EH (cell line): ENCODE measurements at regions not wholly inside any gene's neighbourhood (a gene's known extent, or its start where the extent isn't known, plus 50 kb on each side); places are given as distances from the start of the nearest gene placed in this dataset.
"Not testable (repeated sequence)": the region's sequence is repeated elsewhere in the genome, so short reads cannot be mapped to it uniquely, and the experiment has no call there.

ENCODE experiments used
- DNase-seq: peaks from one replicate; pipeline ENCODE4 v3.0.0-alpha.2; 2015; ENCODE audit warnings: low read depth

DNA sequence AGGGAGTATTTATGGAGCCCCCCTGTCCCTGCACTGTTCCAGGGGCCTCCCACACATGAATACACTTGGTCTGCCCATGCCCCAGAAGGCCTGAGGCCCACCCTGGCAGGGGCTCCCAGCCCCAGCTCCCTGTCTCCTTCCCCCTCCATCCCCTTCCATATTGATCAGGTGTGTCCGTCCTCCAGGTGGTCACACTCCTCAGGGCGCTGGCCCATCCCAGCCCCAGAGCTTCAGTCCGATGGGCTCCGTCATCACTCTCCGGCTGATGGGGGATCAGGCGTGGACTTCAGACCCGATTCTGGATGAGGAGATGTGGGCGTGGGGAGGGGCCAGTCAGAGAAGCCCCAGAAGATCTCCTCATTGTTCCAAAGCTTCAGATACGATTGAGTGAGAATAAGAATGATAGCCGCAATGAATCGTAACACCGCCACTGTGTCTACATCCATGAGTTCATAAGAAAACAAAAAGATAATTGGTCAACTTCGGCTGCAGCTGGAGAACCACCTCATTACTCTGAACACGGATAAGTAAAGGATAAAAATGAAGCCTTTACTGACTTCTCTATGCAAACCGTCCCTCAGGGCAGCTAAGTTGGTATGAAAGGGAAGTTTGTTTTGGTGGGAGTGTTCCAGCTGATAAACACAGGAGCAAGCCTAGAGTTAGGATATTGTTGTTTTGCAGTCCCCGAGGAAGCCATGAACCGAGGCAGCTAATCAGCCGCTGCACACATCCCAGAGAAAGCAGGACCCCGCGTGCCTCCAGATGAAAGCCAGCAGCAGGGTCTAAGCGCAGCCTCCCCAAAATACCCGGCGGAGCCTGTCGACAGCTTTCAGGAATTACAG, 279.5 kb downstream of the NDUFA10 start:
- DNase-seq, result no peak

DNA sequence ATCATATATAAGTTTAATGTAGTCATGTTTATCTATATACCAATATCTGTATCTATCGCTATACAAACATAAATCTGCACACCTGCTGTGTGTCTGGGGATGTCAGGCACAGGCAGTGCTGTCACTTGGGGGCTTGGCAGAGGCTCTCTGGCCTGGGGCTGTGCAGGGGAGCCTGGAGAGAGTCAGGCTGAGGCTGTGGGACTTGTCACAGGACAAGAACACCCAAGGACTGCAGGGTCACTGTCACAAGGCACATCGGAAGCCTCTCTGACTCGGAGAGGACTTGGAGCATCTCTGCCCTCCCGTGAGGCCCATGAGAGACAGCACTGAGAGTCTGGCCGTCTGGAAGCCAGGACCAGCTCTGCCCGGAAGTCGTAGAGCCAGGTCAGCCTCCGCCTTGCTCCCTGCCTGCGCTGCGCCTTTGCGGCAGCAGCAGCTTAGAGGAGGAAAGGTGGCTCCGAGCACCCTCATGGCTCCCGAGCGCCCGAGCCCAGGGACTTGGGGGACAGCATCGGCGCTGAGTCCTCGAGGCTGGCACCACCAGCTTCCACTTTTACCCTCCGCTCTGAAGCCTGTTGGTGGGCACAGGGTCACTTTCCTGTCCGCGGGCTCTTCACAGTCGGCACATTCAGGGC, 280.3 kb downstream of the NDUFA10 start:
- DNase-seq, result no peak

DNA sequence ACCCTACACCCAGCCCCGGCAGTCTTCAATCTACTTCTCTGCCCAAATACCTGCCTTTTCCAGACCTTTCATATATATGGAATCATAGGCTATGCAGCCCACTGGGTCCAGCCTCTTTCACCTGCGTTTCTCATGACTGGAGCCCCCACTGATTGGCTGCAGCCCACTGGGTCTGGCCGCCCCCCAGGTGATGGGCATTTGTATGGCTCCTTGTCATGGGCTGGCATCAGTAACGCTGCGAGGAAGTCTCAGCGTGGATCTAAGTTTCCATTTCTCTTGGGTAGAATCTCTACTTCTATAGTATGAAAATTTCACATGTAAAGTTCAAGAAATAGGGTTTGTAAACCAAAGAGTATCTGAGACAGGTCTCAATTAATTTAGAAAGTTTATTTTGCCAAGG, 281.9 kb downstream of the NDUFA10 start:
- no peak for DNase-seq

DNA sequence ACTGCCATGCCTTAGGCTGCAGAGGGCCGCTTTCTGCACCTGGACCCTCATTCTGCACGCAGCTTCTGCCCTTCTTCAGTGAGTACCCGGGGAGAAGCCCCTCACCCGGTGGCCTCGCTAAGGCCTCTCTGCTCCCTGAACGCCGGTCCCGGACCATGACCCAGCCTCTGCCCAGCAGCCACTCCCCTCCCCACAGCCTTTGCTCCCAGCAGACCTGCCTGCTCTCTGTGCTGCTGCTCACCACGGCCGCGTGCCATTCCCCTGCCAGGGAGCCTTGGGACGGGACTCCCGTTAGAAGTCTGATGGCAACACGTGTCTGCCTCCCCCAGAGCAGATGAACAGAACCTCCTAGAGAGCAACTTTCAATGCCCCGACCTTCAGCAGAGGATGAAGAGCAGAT, 282.8 kb downstream of the NDUFA10 start:
- no peak for DNase-seq

DNA sequence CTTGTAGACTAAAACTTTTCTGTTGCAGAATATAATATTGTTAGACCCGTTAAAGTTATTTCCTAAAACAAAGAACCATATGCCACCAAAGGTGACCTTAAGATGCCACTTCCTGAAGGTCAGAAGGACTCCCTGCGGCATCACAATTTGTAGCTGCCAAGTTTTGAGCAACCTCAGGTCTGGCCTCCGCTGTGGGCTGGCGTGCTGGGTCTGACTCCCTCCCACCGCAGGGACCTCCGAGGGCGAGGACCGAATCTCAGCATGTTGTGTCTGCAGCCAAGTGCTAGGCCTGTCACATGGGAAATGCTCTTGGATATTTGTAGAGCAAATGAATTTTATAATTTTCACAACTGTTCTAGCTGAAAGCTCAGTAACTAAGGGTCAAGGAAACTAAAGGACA, 285.9 kb downstream of the NDUFA10 start:
- no peak for DNase-seq

DNA sequence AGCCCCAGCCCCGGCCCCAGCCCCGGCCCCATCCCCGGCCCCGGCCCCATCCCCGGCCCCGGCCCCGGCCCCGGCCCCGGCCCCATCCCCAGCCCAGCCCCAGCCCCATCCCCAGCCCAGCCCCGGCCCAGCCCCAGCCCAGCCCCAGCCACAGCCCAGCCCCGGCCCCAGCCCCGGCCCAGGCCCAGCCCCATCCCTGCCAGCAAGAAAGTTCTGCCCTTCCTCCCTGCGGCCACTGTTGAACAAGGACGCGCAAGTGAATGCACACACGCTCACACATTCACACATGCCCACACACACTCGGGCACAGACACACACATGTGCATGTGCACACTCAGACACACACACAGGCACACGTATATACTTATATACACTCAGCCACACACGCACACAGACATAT, 287.0 kb downstream of the NDUFA10 start:
- no peak for DNase-seq

DNA sequence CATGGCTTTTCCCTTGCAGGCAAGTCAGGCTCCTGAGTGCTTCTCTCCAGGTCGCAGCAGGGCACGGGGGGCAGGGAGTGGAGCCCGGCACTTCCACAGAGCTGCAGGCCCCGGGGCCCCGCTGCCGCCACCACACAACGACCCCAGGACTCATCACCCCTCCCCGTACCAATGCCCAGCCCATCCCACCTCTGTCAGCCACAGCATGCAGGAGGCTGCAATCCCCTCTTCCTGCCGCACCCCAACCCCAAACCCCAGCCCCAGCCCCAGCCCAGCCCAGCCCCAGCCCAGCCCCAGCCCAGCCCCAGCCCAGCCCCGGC, 288.0 kb downstream of the NDUFA10 start:
- no peak for DNase-seq

DNA sequence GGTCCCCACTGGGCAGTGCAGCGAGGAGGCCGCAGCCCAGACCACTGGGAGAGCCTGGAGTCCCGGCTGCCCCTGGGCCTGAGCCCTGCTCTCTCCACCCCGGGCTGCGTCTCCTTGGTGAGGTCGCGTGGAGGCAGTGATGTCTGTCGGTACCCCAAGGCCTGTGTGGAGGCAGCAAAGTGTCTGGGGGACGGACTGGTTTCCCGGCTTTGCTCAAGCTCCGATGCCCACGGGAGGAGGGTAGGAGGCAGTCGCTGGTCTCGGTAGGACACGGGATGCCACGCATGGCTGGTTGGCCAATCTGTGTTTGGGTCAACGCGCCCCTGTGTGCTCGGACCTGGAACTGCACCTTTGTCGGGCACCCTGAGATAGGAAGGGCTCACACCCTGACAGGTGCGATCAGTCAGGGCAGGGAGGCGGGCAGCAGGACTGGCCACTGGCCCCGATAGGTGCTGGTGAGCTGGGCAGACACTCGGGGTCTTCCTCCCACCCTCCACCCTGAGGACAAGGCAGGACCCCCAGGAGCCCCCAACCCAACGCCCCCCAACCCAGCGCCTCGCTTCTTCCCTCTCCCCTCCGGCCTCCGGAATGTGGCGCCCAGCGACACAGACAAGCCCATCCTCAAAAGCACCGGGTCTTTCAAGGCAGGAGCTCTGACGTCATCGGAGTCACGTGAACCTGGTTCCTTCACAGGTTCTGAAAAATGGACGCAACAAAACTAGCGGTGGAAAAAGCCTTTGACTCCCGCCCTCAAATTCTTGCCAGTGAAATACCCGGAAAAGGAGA, 288.6 kb downstream of the NDUFA10 start:
- no peak for DNase-seq

DNA sequence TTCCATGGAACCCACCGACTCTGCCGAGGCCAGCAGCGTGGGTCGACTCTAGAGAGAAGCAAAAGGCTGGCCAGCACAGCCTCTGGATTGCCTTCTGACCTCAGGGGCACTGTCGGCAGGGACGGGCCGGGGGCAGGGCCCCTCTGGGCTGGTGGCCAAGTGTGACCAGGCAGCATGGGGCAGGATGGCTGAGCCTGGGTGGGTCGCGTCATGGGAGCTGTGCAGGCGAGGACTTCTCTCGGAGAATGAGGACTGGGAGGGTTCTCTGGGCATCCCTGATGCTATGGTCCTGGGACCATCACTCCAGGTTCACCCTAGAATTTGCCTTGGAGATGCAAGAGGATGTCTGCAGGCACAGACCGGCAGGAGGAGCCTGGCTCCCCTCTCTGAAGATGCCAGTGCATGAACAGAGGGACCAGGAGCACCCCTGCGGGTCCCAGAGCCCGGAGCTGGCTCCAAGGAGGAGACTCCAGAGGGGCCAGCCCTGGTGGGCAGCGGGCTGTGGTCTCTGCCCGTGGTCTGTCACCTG, 289.2 kb downstream of the NDUFA10 start:
- DNase-seq, result no peak

DNA sequence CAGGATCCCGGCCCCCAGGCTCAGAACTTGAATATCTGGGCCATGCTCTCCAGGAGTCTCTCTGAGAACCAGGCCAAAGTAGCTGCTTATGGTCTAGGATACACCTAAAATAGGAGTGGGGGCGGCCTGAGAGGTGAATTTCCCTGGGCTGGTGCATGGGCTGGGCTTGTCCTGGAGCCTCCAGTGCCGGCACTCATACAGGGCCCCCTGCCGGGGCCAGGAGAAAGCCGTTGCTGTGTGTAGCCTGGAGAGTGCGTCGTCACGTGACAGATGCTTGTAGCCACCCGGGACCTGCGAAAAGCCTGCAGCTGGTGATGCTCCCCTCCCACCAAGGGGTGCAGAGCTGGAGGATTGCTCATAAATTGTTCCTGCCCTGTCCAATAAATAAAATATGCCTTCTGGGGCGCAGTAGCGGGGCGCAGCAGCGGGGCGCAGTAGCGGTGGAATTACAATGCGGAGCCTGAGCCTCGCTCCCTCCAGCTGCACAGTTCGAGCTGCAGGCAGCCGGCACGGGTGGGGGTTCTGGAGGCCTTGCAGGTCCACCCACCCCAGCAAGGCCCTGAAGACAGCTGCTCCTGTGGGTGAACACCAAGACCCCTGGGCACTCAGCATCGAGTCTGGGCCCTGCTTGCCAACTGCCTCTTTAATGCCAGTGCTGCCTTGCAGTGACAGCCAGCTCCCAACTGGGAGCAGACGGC, 289.9 kb downstream of the NDUFA10 start:
- DNase-seq, result no peak

DNA sequence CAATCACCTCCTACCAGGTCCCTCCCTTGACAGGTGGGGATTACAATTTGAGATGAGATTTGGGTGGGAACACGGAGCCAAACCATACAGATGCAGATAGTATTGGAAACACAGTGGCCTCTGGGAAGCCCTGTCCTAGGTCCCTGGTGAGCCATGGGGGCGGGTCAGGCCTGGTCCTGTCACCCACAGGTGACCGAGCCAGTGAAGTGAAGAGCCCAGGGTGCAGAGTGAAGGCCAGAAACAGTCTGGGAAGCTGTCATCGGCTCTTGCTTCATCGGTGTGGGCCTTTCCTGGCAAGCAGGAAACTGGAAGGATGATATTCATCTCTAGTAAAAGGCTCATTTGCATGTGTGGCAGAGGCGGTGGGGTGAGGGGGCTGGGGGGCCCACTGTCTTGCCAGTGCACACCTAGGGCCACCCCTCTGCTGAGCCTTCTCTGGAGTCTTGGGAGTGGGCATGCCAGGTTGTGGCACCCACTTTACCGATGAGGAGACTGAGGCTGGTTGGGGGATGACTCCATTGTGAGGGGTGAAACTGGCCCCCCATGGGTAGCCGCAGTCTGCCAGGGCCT, 290.6 kb downstream of the NDUFA10 start:
- DNase-seq, result no peak

DNA sequence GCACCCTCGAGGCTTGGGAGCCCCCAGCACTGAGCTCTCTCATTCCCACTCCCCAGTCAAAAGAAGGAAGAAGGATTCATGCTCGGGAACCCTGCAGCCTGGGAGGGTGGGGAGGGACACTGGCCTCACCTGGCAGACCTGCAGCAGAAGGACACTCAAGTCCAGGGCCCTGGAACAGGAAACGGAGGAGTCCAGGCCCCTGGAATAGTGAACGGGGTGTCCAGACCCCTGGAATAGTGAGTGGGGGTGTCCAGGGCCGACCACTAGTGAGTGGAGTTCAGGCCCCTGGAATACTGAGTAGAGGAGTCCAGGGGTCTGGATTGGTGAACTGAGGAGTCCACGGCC, 292.5 kb downstream of the NDUFA10 start:
- no peak for DNase-seq

DNA sequence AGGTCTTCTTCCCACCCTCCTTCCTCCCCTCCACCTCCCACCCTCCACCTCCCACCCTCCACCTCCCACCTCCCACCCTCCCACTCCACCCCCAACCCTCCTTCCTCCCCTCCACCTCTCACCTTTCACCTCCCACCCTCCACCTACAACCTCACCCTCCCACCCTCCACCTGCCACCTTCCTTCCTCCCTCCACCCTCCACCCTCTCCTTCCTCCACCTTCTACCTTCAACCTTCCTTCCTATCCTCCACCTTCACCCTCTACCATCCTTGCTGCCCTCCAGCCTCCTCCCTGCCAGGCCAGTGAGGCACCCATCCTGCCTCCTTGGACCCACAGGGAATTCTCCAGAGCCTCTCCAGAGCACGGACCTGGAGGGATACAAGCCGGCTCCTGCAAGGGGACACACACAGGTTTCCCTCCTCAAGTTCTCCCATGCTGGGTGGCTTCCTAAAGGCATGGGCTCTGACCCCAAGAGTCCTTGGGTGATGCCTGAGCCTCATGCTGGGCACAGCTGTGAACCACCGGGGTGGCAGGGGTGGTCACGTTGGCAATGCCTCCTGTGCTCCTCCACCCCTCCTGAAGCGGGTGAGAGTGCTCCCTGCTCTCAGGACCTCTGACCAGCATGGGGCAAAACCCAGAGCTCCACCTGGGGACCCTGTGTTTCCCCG, 293.0 kb downstream of the NDUFA10 start:
- no peak for DNase-seq

DNA sequence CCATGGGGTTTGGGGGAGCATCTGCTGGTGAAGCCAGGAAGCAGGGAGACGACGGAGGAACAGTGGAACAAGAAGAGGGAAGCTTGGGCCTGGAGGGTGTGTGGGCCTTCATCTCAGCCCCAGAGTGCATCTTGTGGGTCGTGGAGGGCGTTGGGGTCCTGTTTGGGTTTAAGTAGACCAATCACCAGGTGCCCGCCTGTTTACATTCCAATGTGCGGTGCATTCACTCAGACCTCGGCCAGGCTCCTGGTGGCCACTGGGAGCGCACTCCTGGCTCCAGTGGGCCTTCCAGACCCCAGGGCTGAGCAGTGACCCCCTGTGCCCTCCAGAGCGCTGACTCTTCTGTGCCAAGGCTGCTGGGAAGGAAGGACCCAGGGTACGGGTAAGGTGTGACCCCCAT, 293.7 kb downstream of the NDUFA10 start:
- DNase-seq, result no peak

DNA sequence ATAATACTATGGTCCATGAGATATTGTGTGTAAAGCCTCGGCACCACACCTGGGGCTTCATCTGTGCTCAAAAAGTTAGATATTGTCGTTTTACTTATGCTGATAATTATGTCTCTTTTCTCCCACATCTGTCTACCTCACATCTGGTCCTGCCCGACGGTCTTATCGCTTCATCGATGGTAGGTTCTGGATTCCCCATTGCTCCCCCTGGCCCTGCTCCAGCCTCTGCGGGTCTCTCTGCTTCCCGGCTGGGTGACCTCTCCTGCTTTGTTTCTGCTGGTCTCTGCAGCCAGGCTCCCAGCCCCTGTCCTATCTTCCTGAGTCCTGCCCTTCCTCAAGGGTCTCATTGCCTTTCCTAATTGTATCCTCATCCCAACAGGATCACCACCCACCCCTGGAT, 294.2 kb downstream of the NDUFA10 start:
- DNase-seq, result no peak

DNA sequence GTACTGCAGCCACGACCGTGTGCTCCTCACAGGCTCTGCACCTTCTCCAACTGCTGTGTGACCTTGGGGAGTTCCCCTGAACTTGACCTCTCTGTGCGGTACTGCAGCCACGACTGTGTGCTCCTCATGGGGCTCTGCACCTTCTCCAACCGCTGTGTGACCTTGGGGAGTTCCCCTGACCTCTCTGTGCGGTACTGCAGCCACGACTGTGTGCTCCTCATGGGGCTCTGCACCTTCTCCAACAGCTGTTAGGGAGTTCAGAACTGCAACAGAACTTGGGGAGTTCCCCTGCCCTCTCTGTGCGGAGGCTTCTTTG, 294.6 kb downstream of the NDUFA10 start:
- not testable (repeated sequence) for DNase-seq

DNA sequence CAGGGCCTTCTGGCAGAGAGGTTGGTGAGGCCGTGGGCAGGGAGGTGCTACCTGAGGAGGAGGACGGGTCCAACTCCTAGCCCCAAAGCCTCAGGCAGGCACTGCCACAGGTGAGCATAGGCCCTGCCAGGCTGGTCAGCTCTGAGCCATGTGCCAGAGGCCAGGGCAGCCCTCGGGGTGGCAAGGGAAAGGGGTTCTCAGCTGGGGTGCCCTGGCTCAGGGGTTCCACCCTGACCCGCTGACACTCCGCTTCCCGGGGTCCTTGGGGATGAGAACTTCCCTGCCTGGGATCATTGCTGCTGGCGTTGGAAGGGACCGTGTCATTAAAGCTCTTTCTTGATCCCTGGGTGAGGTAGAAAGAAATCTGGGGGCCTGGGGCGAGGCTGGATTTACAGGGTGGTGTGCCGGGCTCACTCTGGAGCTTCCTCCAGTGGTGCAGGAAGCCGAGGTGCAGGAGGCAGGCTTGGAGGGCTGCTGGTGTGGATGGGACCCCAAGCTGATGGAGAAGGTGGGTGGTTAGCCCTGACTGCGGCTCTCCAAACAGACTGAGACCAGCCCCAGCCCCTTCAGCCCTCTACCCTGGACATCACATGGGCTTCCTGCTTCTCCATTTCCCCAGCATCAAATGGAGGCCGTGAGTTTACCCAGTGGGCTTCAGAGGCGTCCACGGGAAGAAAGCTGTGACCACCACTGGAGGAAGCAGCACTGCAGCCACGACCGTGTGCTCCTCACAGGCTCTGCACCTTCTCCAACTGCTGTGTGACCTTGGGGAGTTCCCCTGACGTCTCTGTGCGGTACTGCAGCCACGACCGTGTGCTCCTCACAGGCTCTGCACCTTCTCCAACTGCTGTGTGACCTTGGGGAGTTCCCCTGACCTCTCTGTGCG, 295.2 kb downstream of the NDUFA10 start:
- DNase-seq, result no peak

DNA sequence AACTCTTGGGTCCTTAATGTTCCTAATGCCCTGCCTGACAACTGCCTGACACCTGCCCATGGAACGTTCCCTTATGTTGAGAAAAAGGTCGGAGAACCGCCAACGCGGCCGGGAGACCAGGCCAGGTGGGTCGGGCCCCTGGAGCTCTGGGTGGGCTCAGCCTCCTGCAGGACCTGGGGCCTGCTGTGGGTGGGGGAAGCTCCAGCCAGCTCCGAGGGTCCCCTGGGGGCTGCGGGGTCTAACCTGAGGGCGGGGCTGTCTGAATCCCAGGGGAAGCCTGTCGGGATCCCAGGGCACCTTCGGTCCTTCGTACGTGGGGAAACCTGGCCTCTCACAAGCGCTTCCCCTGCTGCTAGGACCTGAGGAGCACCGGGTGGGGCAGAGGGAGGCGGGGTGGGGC, 296.0 kb downstream of the NDUFA10 start:
- DNase-seq, result no peak

DNA sequence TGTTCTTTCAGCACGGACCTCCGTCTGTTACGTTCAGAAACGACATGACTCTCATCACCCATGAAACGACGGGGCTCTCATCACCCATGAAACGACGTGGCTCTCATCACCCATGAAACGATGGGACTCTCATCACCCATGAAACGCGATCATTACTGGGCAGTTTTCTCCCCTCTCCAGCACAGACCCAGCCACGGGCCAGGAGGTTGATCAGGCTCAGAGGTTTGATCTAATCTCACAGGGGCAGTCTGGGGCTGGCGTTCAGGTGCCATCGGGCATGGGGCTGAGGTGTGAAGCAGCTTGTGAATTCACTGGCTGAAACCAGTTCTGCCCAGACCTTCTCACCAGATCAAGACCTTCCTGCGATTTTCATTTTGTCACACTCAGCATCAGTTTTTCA, 296.4 kb downstream of the NDUFA10 start:
- DNase-seq, result no peak

DNA sequence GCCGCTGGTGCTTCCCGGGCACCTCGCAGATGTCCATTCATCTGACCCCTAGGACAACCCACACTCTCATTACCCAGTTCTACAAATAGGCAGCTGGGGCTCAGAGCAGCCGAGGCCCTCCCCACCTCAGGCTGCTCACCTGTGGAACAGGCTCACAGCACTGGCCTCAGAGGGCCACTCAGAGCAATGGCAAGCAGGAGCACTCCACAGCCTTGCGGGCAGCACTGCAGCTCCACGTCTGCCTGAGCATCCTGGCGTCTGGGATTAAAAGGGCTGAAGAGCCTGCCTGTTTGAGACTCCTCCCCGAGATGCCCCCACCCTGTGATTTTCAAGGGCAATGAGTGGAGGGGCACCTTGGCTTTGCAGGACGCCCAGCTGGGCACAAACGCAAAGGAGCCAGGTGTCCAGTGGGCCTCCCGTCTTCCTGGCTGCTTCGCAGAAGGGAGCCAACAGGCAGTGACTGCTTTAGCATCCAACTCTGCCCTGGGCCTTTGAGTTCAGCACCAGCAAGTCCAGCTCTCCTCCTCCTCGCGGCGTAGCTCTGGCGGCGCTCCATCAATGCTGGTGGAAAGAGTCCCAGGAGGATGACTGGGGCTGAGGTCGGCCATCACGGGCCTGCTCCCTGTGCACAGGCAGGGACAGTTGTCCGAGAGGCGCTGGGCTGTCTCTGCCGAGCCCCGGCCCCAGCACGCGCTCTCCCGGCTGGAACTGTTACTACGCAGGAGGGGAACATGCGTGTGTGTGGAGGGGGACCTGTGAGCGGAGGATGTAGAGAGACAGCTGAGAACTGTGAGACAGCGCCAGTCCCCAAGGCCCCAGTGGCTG, 297.2 kb downstream of the NDUFA10 start:
- no peak for DNase-seq
